HG02870 (cell line): ENCODE measurements at regions not wholly inside any gene's neighbourhood (a gene's known extent, or its start where the extent isn't known, plus 50 kb on each side); places are given as distances from the start of the nearest gene placed in this dataset.
"Not testable (repeated sequence)": the region's sequence is repeated elsewhere in the genome, so short reads cannot be mapped to it uniquely, and the experiment has no call there.

ENCODE experiments used
- ATAC-seq: cut with Tn5 transposase; IDR thresholded peaks from one replicate; pipeline ENCODE4 v1.9.1; 2021; ENCODE audit warnings: mild to moderate bottlenecking, moderate library complexity; ENCODE audit not compliant: unreplicated experiment

- no peak for ATAC-seq
Measured at GRCh38 chr13:85140192-85140591, 659.0 kb downstream of the SLITRK6 start.

- ATAC-seq = no peak
Measured at GRCh38 chr13:85137516-85137915, 661.7 kb downstream of the SLITRK6 start.

GRCh38 chr13:85132986-85133385, 666.2 kb downstream of the SLITRK6 start:
- no peak for ATAC-seq

GRCh38 chr13:85123501-85123900, 675.7 kb downstream of the SLITRK6 start:
- ATAC-seq = not testable (repeated sequence)

- ATAC-seq = no peak
Measured at GRCh38 chr13:85108356-85108755, 690.9 kb downstream of the SLITRK6 start.

- no peak for ATAC-seq
Measured at GRCh38 chr13:85099245-85099644, 700.0 kb downstream of the SLITRK6 start.

GRCh38 chr13:85095418-85096272, 703.6 kb downstream of the SLITRK6 start:
- no peak for ATAC-seq

- no peak for ATAC-seq
Measured at GRCh38 chr13:85093808-85094207, 705.4 kb downstream of the SLITRK6 start.

- ATAC-seq = no peak
Measured at GRCh38 chr13:85091631-85092234, 707.5 kb downstream of the SLITRK6 start.

GRCh38 chr13:85089186-85089585, 710.0 kb downstream of the SLITRK6 start:
- no peak for ATAC-seq

GRCh38 chr13:85080691-85081090, 718.5 kb downstream of the SLITRK6 start:
- ATAC-seq = no peak

- ATAC-seq = no peak
Measured at GRCh38 chr13:85076343-85076742, 722.9 kb downstream of the SLITRK6 start.

- no peak for ATAC-seq
Measured at GRCh38 chr13:85074543-85075313, 724.5 kb downstream of the SLITRK6 start.

- no peak for ATAC-seq
Measured at GRCh38 chr13:85068231-85068630, 731.0 kb downstream of the SLITRK6 start.

- no peak for ATAC-seq
Measured at GRCh38 chr13:85040215-85040614, 759.0 kb downstream of the SLITRK6 start.

GRCh38 chr13:85031771-85032170, 767.4 kb downstream of the SLITRK6 start:
- no peak for ATAC-seq

GRCh38 chr13:85028035-85028434, 771.2 kb downstream of the SLITRK6 start:
- ATAC-seq = no peak

- ATAC-seq = no peak
Measured at GRCh38 chr13:85019121-85019520, 780.1 kb downstream of the SLITRK6 start.

GRCh38 chr13:85013006-85013405, 786.2 kb downstream of the SLITRK6 start:
- ATAC-seq = no peak

GRCh38 chr13:85009447-85009846, 789.8 kb downstream of the SLITRK6 start:
- no peak for ATAC-seq

GRCh38 chr13:84999252-84999651, 800.0 kb downstream of the SLITRK6 start:
- ATAC-seq = no peak

- no peak for ATAC-seq
Measured at GRCh38 chr13:84998681-84999080, 800.5 kb downstream of the SLITRK6 start.
